ENCODE measurements at regions not wholly inside any gene's neighbourhood (a gene's known extent, or its start where the extent isn't known, plus 50 kb on each side); places are given as distances from the start of the nearest gene placed in this dataset.
A peak's percentile ranks its signal among the peaks of the same experiment; 100 is the strongest.

GRCh38 chr4:107094332-107094731, 58.2 kb upstream of the DKK2 start:
- TF ChIP-seq CTCF (conservative IDR thresholded peaks at IDR 0.05 in 1 of 2, IDR thresholded peaks at IDR 0.05 in 1 of 2; ENCODE audit: extremely low read depth in 1 of 2, insufficient read depth in 1 of 2, low read depth in 1 of 2, low read length in 2 of 2): peak; percentile 39 to 67
- no peak for TF ChIP-seq EZH2 (IDR thresholded peaks at IDR 0.05; ENCODE audit: borderline replicate concordance, low read length)

Data from mammary epithelial cell (primary cell).